ENCODE measurements at regions not wholly inside any gene's neighbourhood (a gene's known extent, or its start where the extent isn't known, plus 50 kb on each side); places are given as distances from the start of the nearest gene placed in this dataset.

DNA sequence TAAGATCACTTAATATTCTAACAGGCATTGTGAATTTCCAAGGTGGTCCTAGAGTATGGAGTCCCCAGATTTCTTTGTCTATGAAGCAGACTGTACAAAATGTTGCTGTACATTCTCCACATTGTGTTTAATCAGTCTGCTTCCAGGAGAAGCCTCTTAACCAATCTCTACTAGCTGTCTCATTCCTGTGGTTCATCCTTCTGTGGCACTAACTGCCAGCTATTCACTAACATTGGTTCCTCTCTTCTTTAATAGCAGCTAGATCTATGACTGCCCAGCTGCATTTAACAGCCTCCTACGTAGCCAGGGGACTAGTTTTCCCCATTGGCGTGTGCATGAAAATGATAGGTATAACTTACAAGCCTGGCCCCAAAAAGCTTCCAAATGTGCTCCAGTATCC, 395.4 kb downstream of the SAMD5 start:
- Histone ChIP-seq H3K4me2 (ENCODE audit: low read length) (no peak overlapping the region), H3K4me1 (ENCODE audit: insufficient read depth, low read length) (no peaks in the 10 kb centered on the region), H3K9me3 (ENCODE audit: low read length) (no peaks in the 10 kb centered on the region), H3K79me2 (ENCODE audit: low read length) (no peaks in the 10 kb centered on the region), H2AFZ (ENCODE audit: low read length) (no peak overlapping the region), H3K36me3 (ENCODE audit: low read depth, low read length) (no peaks in the 10 kb centered on the region), H3K4me3 (ENCODE audit: low read length) (no peak overlapping the region), H3K9me2 (replicated peaks; ENCODE audit: low read length) (no peaks in the 10 kb centered on the region), H3K27ac (ENCODE audit: low read length) (no peak overlapping the region), H3F3A (ENCODE audit: low read length, unreplicated experiment) (no peaks in the 10 kb centered on the region), H3K9ac (ENCODE audit: low read length) (no peak overlapping the region), H3K27me3 (ENCODE audit: low read length) (no peaks in the 10 kb centered on the region), H4K20me1 (ENCODE audit: low read length) (no peaks in the 10 kb centered on the region)
- TF ChIP-seq, protein P1, sequence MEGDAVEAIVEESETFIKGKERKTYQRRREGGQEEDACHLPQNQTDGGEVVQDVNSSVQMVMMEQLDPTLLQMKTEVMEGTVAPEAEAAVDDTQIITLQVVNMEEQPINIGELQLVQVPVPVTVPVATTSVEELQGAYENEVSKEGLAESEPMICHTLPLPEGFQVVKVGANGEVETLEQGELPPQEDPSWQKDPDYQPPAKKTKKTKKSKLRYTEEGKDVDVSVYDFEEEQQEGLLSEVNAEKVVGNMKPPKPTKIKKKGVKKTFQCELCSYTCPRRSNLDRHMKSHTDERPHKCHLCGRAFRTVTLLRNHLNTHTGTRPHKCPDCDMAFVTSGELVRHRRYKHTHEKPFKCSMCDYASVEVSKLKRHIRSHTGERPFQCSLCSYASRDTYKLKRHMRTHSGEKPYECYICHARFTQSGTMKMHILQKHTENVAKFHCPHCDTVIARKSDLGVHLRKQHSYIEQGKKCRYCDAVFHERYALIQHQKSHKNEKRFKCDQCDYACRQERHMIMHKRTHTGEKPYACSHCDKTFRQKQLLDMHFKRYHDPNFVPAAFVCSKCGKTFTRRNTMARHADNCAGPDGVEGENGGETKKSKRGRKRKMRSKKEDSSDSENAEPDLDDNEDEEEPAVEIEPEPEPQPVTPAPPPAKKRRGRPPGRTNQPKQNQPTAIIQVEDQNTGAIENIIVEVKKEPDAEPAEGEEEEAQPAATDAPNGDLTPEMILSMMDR (conservative IDR thresholded peaks at IDR 0.05; ENCODE audit: low read depth, low read length) = no peak
- POLR2A ChIA-PET (ENCODE audit: unreplicated experiment) = no interaction called here
- DNase-seq = no peak
- no peak for ATAC-seq
- no TSS peak for BruUV-seq (replicated peaks)
- CTCF ChIA-PET = no interaction called here
- intact Hi-C loops (cut with micrococcal nuclease) = no loop called here

DNA sequence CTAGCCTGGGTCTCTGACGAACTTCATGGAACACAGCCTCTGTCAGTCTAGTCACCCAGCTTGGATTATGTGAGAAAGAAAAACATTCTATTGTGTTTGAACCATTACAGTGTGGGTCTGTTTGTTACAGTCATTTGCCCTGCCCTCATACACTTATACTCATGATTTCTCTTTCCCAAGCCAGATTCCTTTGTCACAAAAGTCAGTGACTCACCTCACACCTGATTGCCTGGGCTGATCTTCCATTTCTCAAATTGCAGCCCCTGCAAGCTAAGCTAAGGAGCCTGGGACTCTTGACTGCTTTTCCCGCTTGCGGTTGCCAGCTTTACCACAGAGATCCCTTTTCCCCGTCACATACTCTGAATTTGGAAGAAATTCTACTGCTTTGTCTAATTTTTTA, 395.9 kb downstream of the SAMD5 start:
- Histone ChIP-seq H3K27ac (ENCODE audit: low read length) (no peak overlapping the region), H4K20me1 (ENCODE audit: low read length) (no peaks in the 10 kb centered on the region), H3K9ac (ENCODE audit: low read length) (no peak overlapping the region), H3K79me2 (ENCODE audit: low read length) (no peaks in the 10 kb centered on the region), H3K36me3 (ENCODE audit: low read depth, low read length) (no peaks in the 10 kb centered on the region), H3F3A (ENCODE audit: low read length, unreplicated experiment) (no peaks in the 10 kb centered on the region), H3K9me2 (replicated peaks; ENCODE audit: low read length) (no peaks in the 10 kb centered on the region), H3K9me3 (ENCODE audit: low read length) (no peaks in the 10 kb centered on the region), H3K4me1 (ENCODE audit: insufficient read depth, low read length) (no peaks in the 10 kb centered on the region), H3K4me3 (ENCODE audit: low read length) (no peak overlapping the region), H3K27me3 (ENCODE audit: low read length) (no peaks in the 10 kb centered on the region), H2AFZ (ENCODE audit: low read length) (no peak overlapping the region), H3K4me2 (ENCODE audit: low read length) (no peak overlapping the region)
- ChIA-PET CTCF (no interaction called here), POLR2A (ENCODE audit: unreplicated experiment) (no interaction called here)
- intact Hi-C loops (cut with micrococcal nuclease) = no loop called here
- ATAC-seq = no peak
- no peak for TF ChIP-seq EZH2 (IDR thresholded peaks at IDR 0.05; ENCODE audit: low read length, unreplicated experiment)
- TF ChIP-seq EZH2phosphoT487 (IDR thresholded peaks at IDR 0.05; ENCODE audit: borderline replicate concordance, low read length) = no peak
- TF ChIP-seq, protein P1 (conservative IDR thresholded peaks at IDR 0.05; ENCODE audit: low read depth, low read length) = no peak
- BruUV-seq (replicated peaks) = no TSS peak
- no peak for DNase-seq

DNA sequence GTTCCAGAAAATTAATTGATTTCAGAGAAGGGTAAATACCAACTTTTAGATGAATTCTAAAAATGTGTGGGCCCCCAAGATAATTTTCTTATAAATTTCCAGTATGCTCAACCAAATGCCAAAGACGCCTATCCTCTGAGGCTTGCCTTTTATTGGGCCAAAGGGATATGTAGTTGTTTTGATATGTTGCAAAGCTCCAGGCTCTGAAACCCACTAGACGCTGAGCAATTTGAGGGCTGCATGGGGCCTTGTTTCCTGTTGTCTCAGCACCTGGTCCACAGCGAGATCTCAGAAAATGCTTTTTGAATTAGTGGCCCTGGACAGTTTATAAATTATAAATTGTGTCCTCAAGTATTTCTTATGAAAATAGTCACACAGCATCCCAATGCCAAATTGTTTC, 397.2 kb downstream of the SAMD5 start:
- Histone ChIP-seq H3K9me3 (ENCODE audit: low read length) (no peaks in the 10 kb centered on the region), H3K27me3 (ENCODE audit: low read length) (no peaks in the 10 kb centered on the region), H4K20me1 (ENCODE audit: low read length) (no peaks in the 10 kb centered on the region), H3F3A (ENCODE audit: low read length, unreplicated experiment) (no peaks in the 10 kb centered on the region), H3K4me2 (ENCODE audit: low read length) (no peak overlapping the region), H3K9ac (ENCODE audit: low read length) (no peak overlapping the region), H3K4me3 (ENCODE audit: low read length) (no peak overlapping the region), H3K9me2 (replicated peaks; ENCODE audit: low read length) (no peaks in the 10 kb centered on the region), H3K27ac (ENCODE audit: low read length) (no peak overlapping the region), H3K36me3 (ENCODE audit: low read depth, low read length) (no peaks in the 10 kb centered on the region), H3K4me1 (ENCODE audit: insufficient read depth, low read length) (no peaks in the 10 kb centered on the region), H3K79me2 (ENCODE audit: low read length) (no peaks in the 10 kb centered on the region), H2AFZ (ENCODE audit: low read length) (no peak overlapping the region)
- DNase-seq (no peak), ATAC-seq (no peak)
- ChIA-PET CTCF (no interaction called here), POLR2A (ENCODE audit: unreplicated experiment) (no interaction called here)
- intact Hi-C loops (cut with micrococcal nuclease) = no loop called here
- no TSS peak for BruUV-seq (replicated peaks)
- TF ChIP-seq, protein P1 (conservative IDR thresholded peaks at IDR 0.05; ENCODE audit: low read depth, low read length) = no peak
- no peak for TF ChIP-seq EZH2 (IDR thresholded peaks at IDR 0.05; ENCODE audit: low read length, unreplicated experiment)
- TF ChIP-seq EZH2phosphoT487 (IDR thresholded peaks at IDR 0.05; ENCODE audit: borderline replicate concordance, low read length) = no peak

Measured in PC-3 (cell line).